T-helper 2 cell treated with Interferon-gamma antibody and Interleukin-4, amounts not matched to agents 5 μg/mL and 100 μg/mL, for 36 hours (primary cell): ENCODE measurements at regions not wholly inside any gene's neighbourhood (a gene's known extent, or its start where the extent isn't known, plus 50 kb on each side); places are given as distances from the start of the nearest gene placed in this dataset.
"Not testable (repeated sequence)": the region's sequence is repeated elsewhere in the genome, so short reads cannot be mapped to it uniquely, and the experiment has no call there.

Experiments
- DNase-seq: peaks from one replicate; pipeline ENCODE4 v3.0.0; 2021; ENCODE audit warnings: low spot score
- H3K27ac Mint-ChIP-seq: one replicate; pipeline ENCODE4 v1.8.0; 2021; ENCODE audit warnings: mild to moderate bottlenecking, mixed read lengths
- H3K27me3 Mint-ChIP-seq: one replicate; pipeline ENCODE4 v1.8.0; 2021; ENCODE audit warnings: low read depth, mixed read lengths
- H3K36me3 Mint-ChIP-seq: one replicate; pipeline ENCODE4 v1.8.0; 2021; ENCODE audit warnings: low read depth, mixed read lengths
- H3K4me1 Mint-ChIP-seq: one replicate; pipeline ENCODE4 v1.8.0; 2021; ENCODE audit warnings: low read depth, mixed read lengths
- H3K4me3 Mint-ChIP-seq: one replicate; pipeline ENCODE4 v1.8.0; 2022; ENCODE audit warnings: mild to moderate bottlenecking, moderate library complexity, mixed read lengths
- H3K9me3 Mint-ChIP-seq: one replicate; pipeline ENCODE4 v1.8.0; 2021; ENCODE audit warnings: mixed read lengths

DNA sequence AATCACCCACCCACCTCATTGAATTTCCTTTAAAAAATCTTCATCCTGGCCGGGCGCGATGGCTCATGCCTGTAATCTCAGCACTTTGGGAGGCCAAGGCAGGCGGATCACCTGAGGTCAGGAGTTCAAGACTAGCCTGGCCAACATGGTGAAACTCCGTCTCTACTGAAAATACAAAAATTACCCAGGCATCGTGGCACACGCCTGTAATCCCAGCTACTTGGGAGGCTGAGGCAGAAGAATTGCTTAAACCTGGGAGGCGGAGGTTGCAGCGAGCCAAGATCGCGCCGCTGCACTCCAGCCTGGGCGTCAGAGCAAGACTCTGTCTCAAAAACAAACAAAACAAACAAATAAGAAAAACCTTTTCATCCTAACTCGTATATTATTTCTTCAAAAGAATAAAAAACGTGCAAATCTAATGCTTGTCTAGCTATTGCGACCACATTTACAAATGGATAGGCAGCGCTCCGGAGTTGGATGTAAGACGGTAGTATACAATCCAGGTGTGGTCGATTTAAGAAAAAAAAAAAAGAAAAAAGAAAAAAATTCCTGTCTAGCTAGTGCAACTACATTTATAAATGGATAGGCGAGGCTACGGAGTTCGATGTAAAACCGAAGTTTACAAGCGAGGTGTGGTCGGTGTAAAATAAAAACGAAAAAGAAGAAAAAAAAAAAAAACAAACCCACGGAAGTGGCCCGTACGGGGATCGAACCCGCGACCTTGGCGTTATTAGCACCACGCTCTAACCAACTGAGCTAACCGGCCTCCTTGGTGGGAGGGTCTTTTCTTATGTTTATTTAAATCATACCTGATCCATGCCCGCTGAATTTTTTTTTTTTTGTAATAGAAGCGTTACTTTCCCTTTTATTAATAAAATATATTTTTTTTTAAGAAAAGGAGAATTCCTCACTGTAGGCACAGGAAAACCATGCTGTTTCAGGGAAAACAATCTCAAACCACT, 70.7 kb upstream of the PRSS16 start:
- Mint-ChIP-seq H3K36me3 (no peaks in the 10 kb centered on the region), H3K27me3 (peaks cover 31% of the 10 kb centered on the region), H3K4me1 (peaks cover 11% of the 10 kb centered on the region), H3K27ac (peak overlapping the region; percentile 90), H3K4me3 (peak overlapping the region; percentile 97), H3K9me3 (no peaks in the 10 kb centered on the region)
- peak; percentile 52 for DNase-seq

DNA sequence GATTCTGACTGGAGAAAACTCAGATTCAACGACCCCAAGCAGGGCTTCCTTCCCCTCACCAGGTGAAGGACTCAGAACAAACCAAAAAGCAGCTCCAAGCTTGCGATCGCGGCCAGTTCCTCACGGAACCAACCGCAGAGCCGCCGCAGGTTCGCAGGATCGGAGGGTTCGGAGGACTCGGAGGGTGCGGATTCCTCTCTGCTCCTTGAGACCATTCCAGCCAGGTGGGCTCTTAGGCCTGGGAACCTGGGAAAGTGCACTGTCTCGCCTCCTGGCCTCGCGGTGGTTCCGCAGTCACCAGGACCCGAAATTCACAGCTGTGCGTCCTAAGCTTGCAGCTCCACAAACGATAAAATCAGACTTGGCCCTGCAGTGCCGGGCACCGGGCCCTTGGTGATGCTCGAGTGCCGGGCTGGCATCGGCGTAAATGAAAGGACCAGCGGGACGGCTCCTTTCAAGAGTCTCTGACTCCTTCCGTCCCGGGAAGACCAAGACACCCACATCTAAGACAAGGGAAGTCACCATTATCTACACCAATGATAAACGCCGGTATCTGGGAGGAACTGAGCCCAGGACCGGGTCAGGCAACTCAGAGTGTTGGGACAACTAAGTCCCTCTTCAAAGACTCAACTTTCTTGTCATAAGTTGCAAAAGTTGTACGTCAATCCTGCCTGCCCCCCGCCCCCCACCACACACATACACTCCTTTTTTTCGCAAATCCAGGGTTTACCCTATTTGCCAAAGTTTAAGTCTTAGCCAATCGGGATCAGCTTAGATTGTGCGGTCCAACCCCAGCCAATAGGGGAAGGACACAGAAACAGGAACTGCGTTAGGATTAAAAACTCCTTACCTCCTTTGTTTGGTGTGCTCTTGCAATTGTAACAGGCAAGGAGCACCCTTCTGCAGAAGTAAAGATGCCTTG, 69.8 kb upstream of the PRSS16 start:
- DNase-seq = peak; percentile 76
- Mint-ChIP-seq H3K27ac (peak overlapping the region; percentile 90), H3K27me3 (peaks cover 39% of the 10 kb centered on the region), H3K4me3 (peak overlapping the region; percentile 97), H3K36me3 (no peaks in the 10 kb centered on the region), H3K9me3 (no peaks in the 10 kb centered on the region), H3K4me1 (peaks cover 11% of the 10 kb centered on the region)

DNA sequence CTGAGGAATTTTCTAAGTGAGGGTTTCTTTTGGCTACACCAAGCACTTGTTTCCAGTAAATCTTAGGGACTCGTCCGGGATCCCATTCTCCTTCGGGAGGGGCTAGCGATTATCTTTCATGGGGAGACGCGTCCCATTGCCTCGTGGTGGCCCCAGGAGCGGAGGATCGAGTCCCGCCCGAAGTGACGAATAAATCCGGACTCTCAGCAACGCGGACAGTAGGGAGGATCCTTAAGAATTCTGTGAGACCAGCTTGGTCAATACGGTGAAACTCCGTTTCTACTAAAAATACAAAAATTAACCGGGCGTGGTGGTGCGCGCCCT, 69.1 kb upstream of the PRSS16 start:
- no peaks in the 10 kb centered on the region for H3K36me3 Mint-ChIP-seq
- H3K27ac Mint-ChIP-seq = peak overlapping the region; percentile 90
- no peaks in the 10 kb centered on the region for H3K9me3 Mint-ChIP-seq
- DNase-seq = no peak
- peak overlapping the region; percentile 97 for H3K4me3 Mint-ChIP-seq
- H3K27me3 Mint-ChIP-seq = peaks cover 43% of the 10 kb centered on the region
- H3K4me1 Mint-ChIP-seq = peaks cover 11% of the 10 kb centered on the region

DNA sequence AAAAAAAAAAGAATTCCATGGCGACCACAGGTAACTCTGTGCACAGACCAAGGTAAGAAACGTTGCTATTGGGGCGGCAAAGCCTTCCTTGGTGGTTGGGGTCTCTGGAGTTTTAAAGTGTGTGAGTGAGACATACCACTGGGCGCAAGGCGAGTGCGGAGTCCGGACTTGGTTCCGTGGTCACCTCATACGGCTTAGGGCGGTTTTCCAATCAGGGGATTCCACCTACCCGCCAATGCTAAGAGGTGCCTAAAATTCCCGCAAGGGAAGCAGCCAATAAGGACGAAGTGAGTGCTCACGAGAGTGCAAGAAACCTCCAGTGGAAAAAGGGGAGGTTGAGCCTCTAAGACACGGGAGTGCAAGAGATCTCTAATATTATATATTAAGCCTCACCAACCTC, 68.6 kb upstream of the PRSS16 start:
- Mint-ChIP-seq H3K9me3 (no peaks in the 10 kb centered on the region), H3K27ac (no peak overlapping the region), H3K4me1 (peaks cover 11% of the 10 kb centered on the region), H3K36me3 (no peaks in the 10 kb centered on the region), H3K27me3 (peaks cover 43% of the 10 kb centered on the region), H3K4me3 (peak overlapping the region; percentile 42)
- DNase-seq = no peak

DNA sequence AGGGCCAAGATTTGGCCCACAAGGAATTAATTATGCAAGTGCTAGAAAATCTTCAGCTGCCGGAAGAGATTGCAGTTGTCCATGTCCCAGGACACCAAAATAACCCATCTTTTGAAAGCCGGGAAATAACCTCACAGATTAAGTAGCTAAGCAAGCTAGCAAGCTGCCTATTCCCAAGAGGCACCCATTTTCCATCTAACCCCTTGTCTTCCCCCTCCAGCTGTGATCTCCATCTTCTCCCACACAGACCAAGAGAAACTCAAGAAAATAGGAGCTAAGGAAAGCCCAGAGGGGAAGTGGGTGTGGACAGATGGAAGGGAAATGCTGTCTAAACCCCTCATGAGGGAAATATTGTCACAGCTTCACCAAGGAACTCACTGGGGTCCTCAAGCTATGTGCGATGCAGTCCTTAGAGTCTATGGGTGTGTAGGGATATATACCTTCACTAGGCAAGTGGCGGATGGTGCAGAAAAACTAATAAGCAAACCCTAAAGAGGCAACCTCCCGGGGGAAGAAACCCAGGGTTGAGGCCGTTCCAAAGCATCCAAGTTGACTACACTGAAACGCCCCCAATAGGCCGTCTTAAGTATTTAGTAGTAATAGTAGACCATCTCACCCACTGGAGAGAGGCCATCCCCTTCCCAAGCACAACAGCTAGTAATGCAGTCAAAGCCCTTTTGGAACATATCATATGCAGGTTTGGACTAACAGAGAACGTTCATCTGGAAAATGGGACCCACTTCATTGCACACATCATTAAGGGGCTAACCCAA, 64.3 kb upstream of the PRSS16 start:
- no peak overlapping the region for H3K4me3 Mint-ChIP-seq
- no peaks in the 10 kb centered on the region for H3K36me3 Mint-ChIP-seq
- H3K27ac Mint-ChIP-seq = no peak overlapping the region
- DNase-seq = no peak
- H3K4me1 Mint-ChIP-seq = peaks cover 14% of the 10 kb centered on the region
- H3K9me3 Mint-ChIP-seq = no peaks in the 10 kb centered on the region
- H3K27me3 Mint-ChIP-seq = peaks cover 41% of the 10 kb centered on the region

DNA sequence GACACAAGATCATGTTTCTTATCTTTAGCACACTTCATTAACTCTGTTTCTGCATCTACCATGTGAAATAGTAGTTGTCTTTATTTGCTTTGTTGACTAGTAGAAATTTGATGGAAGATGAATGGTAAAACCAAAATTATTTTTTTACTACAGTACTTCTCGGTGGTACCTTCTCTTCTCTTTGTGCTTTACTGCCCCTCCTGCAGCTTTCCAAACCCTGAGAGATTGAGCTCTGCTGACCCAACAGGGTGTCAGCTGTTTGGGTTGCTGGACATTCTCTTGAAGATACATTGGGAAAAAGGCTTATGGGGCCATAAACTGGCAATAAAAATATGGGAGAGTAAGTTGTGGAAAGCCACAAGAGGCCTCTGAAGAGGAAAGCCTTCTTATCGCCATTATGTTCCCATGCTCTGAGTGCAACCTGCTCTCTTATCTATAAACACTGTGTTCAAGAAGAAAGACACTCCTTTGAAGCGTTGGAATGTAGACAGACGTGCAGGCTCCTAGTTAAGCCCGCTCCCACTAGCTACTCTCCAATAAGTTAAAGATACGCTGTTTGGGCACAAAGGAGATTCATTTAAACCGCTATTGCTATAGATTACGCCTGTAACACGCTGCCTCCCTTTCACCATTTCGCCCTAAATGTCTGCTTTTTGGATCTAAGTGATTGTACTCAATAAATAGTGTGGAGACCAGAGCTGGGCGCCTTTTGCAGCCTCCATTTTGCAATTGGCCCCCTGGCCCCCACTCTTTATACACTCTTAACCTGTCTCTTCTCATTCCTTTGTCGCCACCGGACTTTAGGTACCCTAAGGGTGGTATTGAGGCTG, 60.1 kb upstream of the PRSS16 start:
- no peak for DNase-seq
- H3K9me3 Mint-ChIP-seq = no peaks in the 10 kb centered on the region
- no peak overlapping the region for H3K27ac Mint-ChIP-seq
- peak overlapping the region; percentile 91 for H3K4me3 Mint-ChIP-seq
- H3K36me3 Mint-ChIP-seq = no peaks in the 10 kb centered on the region
- H3K4me1 Mint-ChIP-seq = peaks cover 14% of the 10 kb centered on the region
- peaks cover 9% of the 10 kb centered on the region for H3K27me3 Mint-ChIP-seq

DNA sequence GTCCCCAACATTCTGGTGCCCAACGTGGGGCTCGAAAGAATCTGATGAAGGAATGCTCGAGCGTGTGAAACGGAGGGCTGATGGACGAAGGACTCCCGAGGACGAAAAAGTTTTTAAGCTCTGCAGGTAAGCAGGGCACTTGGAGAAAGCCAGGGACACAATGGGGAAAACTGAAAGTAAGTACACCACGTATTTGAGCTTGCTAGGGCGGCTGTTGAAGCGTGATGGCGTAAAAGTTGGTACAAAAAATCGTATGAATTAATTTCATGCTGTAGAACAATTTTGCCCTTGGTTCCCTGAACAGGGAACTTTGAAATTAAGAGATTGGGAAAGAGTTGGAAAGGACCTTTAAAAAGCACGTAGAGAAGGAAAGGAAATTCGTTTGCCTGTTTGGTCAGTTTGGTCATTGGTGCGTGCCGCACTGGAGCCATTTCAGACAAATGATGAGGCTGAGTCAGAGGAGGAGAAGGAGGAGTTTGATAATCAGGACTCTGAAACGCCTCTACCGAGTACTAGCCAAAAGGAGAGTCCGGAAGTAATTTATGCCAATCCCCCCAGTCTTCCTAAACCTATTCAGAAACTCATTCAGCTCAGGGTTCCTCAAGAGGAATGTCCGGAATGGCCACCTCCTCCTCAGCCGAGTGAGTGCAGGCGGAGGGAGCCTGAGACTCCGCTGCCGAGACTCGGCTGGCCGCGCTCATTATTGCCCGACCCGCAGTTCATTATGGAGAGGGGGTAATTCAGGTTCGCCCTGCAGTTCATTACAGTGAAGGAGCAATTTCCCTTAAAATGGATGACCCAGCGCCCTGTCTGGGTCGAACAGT, 59.2 kb upstream of the PRSS16 start:
- peak; percentile 37 for DNase-seq
- Mint-ChIP-seq H3K36me3 (no peaks in the 10 kb centered on the region), H3K27me3 (peaks cover 3% of the 10 kb centered on the region), H3K4me1 (peaks cover 14% of the 10 kb centered on the region), H3K4me3 (peak overlapping the region; percentile 91), H3K9me3 (no peaks in the 10 kb centered on the region), H3K27ac (peak overlapping the region; percentile 77)

DNA sequence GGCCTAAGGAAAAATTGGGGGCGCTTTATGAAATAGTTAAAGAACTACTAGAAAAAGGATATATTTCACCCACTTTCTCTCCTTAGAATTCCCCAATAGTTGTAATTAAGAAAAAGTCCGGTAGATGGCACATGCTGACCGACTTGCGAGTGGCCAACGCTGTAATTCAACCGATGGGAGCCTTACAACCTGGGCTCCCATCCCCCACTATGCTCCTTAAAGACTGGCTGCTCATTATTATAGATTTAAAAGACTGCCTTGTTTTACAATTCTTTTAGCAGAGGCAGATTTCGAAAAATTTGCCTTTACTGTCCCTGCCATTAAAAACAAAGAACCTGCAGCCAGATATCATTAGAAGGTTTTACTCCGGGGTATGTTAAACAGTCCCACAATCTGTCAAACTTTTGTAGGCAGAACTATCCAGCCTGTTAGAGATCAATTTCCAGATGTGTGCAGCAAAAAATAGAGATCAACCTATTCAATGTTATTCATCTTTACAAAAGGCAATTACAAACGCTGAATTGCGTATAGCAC, 58.5 kb upstream of the PRSS16 start:
- Mint-ChIP-seq H3K4me3 (peak overlapping the region; percentile 91), H3K36me3 (no peaks in the 10 kb centered on the region), H3K27ac (peak overlapping the region; percentile 77), H3K9me3 (no peaks in the 10 kb centered on the region), H3K27me3 (peaks cover 3% of the 10 kb centered on the region), H3K4me1 (peaks cover 14% of the 10 kb centered on the region)
- DNase-seq = peak; percentile 47

DNA sequence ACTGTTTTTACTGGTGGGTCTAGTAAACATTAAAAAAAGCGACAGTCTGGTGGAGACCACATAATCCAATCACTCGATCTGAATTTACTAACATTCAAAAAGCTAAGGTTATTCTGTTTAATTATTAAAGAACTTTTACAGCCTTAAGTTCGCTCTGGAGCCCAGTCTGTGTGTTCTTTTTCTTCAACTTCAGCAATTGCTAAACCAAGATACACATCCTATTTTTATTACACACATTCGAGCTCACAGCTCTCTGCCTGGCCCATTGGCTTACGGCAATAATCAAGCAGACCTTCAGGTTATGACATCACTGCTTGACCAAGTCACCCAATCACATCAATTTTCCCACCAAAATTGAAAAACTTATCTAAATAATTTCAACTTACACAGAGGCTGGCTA, 57.4 kb upstream of the PRSS16 start:
- Mint-ChIP-seq H3K4me1 (peaks cover 14% of the 10 kb centered on the region), H3K27me3 (peaks cover 3% of the 10 kb centered on the region), H3K36me3 (no peaks in the 10 kb centered on the region), H3K4me3 (no peak overlapping the region), H3K27ac (no peak overlapping the region), H3K9me3 (no peaks in the 10 kb centered on the region)
- no peak for DNase-seq

DNA sequence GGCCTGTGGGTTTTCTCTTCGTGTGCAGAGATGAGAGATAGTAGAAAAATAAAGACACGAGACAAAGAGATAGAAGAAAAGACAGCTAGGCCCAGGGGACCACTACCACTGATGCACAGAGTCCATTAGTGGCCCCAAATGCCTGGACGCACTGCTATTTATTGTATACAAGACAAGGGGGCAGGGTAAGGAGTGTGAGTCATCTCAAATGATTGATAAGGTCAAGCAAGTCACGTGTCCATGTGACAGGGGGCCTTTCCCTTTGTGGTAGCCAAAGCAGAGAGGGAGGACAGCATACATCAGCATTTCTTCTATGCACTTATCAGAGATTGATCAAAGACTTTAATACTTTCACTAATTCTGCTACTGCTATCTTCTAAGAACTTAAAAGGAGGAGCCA, 53.0 kb upstream of the PRSS16 start:
- not testable (repeated sequence) for H3K36me3 Mint-ChIP-seq, H3K4me3 Mint-ChIP-seq, DNase-seq, H3K27ac Mint-ChIP-seq, H3K4me1 Mint-ChIP-seq, H3K27me3 Mint-ChIP-seq, H3K9me3 Mint-ChIP-seq

DNA sequence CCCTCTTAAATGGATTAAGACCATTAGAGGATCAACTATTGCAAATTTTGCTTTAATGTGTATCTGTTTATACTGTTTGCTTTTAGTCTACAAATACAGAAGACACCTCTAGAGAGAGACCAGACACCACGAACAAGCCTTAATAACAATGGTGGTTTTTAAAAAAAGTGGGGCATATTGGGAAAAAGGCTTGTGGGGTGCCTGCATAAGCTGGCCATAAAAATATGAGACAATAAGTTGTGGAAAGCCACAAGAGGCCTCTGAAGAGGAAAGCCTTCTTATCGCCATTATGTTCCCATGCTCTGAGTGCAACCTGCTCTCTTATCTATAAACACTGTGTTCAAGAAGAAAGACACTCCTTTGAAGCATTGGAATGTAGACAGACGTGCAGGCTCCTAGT, 52.0 kb upstream of the PRSS16 start:
- H3K36me3 Mint-ChIP-seq, DNase-seq, H3K9me3 Mint-ChIP-seq, H3K4me3 Mint-ChIP-seq, H3K27ac Mint-ChIP-seq, H3K4me1 Mint-ChIP-seq, H3K27me3 Mint-ChIP-seq: not testable (repeated sequence)
